CD4-positive, alpha-beta T cell treated with Interleukin-4 for 4 hours (primary cell): ENCODE measurements at regions not wholly inside any gene's neighbourhood (a gene's known extent, or its start where the extent isn't known, plus 50 kb on each side); places are given as distances from the start of the nearest gene placed in this dataset.

Experiments
- DNase-seq: peaks from one replicate; pipeline ENCODE4 v3.0.0-alpha.2; 2020

DNA sequence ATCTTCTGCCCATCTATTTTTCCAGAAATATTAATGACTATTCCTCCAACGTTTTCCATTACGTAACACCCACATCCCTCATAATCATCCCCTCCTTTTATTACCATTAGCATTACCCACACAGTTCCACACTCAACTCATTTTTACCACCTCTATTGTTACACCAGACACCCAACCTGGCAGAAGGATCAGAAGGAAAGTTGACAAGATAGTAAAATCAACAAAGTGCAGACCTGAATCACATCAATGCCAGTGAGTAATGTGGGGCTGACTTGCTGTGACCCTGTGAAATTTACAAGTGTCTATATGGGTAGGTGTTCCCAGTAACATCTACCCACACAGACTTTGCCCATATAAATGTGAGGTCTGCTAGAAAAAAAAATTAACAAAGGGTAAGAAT, 568.2 kb downstream of the MAFB start:
- DNase-seq, result no peak

DNA sequence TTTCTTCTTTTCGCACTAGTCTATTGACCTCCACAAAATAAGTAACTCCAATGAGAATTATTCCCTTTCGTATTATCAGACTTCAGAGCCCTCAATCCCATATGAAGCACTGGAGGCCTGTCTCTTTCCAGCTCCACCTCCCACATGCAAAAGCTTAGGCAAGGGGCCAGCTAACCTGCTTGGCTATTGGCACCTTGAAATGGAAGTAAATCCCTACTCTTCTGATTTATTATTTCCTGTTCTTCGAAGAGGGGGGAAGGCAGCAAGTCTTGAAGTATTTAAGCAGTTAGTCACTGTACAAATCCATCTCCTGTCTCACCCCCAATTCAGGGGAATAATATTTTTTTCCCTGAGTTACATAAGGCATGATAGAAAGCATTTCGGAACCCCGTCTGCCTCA, 577.8 kb downstream of the MAFB start:
- DNase-seq, result no peak

DNA sequence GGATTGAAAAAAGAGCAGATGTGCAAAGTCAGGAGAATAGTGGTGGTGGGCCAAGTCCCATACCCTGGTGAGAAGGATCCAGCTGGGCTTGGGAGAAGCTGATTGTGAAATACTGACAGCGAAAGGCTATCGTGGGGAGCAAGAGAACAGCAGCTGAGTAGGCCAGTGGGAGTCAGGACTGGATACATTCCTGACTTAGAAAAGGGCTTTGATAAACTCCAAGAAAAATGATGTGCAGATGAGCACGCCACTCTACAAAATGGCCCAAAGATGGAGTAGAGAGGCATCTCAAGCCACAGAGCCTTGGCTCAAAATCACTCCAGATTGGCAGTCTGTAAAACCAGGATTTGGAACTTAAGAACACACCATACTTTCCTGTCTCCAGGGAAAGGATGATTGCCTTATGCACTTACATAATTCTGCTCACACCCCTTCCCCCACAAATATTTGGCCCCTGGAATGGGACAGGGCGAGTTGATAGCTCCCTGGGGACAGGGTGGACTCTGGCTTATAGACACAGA, 578.7 kb downstream of the MAFB start:
- no peak for DNase-seq

DNA sequence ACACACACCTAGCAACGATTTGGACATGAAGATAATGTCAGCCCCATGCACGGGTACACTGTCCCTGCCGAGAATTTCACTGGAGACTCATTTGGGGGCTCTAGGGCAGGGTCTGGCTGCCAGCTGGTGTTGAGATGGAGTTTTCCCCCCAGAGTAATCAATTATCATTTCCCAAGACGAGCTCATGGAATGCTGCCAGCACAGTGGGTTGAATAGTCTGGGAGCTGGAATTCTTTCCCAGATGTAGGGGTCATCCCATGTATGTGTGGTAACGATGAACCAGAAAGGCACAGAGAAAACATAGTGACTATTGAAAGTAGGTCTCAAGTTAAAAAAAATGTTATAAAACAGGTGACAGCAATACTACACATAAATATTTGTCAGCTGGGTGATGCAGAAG, 579.9 kb downstream of the MAFB start:
- no peak for DNase-seq

DNA sequence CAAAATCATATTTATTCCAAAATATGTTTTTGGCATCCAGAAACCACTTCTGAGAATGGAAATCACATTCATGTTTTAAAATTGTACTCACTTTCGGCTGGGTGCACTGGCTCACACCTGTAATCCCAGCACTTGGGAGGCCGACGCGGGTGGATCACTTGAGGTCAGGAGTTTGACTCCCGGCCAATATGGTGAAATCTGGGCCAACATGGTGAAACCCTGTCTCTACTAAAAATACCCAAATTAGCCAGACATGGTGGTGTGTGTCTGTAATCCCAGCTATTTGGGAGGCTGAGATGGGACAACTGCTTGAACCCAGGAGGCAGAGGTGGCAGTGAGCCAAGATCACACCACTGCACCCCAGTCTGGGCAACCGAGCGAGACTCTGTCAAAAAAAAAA, 580.7 kb downstream of the MAFB start:
- no peak for DNase-seq

DNA sequence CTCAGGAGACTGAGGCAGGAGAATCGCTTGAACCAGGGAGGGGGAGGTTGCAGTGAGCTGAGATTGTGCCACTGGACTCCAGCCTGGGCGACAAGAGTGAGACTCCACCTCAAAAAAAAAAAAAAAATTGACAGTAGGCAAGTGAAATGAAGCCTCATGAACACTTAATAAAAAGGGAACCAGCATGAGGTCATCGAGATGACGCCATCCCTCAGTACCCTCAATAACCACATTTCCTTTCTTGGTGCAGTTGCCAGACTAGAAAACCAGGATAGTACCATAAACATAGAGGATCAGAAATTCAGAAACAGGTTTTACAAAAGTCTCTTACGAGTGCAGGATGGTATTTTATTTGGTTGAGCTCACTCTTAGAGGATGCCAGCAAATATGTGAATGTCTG, 584.1 kb downstream of the MAFB start:
- DNase-seq, result no peak

DNA sequence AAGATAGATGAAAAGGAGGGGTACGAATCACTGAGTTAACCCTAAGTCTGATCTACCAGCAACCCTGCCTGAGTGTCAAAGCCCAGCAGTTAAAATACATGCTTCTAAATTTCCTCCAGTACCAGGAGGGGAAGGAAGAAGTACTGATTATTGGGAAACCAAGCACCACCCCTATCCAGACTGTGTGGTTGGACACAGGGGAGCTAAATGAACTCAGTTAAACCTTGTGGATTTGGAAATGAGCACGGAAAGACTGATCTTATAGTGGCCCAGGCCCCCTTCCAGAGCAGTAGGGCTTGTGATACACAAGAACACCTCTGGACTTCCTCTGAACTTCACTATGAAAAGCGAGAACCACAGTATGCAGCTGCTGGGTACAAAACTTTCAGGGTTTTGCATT, 585.6 kb downstream of the MAFB start:
- DNase-seq, result no peak

DNA sequence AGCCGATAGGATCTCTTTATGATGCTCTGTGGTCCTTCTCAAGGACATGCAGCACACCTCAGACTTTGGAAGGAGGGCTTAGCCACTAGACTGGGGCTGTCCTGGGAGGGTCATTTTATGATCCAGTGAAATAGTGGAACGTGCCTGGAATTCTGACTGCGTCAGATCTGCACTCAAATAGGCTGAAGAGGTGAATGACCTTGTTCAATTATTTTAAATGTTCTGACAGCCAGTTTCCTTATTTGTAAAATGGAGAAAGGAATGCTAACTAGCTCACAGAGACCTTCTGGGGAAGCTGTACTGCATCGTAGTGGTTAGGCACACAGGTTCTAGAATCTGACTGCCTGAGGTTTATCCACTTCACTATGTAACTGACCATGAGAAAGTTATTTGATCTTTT, 587.5 kb downstream of the MAFB start:
- no peak for DNase-seq

DNA sequence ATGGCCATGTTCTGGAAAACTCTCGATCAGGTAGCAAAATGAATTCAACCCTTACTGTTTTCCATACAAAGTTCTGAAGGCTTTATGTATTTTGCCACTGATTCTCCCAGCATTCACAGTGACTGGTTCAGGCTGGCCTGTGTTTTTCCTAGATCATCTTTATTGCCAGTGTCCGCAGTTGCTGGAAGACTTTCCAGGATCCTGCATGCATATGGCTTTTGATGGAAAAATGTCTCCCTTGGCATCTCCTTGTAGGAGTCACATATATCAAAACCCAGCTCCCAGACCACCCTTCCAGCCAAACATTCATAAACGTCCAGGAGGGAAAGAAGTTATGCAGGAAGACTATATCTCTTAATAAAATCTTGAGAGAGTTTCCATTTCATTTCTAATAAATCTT, 588.8 kb downstream of the MAFB start:
- no peak for DNase-seq

DNA sequence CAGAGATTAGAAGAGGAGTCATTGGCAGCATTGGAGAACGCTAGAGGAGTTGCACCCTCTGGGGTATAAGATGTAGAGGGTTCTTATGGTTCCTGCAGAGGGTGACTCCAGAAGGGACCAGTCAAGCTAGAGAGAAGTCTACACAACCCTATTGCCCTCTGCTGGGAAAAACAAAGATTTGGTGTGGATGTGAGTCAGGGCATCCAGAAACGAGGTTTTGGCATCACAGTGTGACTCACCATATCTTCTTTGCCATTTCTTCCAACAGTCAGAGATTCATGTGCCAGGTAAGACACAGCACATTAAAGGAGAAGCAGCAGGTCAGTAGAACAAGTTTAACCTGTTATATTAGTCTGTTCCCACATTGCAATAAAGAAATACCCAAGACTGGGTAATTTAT, 598.8 kb downstream of the MAFB start:
- DNase-seq, result no peak

DNA sequence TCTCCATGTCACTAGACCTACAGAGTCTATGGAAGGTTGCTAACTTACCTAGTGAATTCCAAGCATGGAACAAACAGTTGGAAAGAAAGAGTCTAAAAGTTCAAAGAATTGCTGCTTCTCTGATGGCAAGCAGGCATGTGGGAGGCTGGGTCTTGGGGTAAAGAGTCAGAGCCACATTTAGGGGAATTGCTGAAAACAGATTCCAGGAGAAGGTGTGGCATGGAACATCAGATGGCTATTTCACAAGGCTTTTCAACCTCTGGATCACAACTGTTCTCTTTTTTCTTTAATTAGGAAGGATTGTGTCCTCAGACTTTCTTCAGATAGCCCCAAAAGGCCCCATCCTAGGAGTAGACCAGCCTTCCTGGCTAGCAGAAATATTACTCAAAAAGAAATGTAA, 601.5 kb downstream of the MAFB start:
- DNase-seq, result no peak

DNA sequence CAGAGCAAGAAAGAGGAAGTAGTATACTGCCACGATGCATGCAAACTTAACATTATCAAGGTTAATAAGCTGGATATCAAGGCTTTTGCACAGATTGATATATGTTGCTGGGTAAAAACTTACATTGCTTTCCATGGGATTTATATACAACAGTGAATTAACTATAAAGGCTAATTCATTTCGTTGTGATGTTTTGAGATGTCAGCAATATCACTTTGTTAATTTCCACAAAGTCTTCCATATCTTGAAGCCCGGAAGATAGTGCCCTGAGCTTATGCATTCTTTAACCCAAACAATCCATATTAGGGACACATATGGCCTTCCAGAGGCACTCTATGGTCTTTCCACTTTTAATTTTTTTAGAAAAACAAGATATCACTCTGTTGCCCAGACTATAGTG, 603.5 kb downstream of the MAFB start:
- no peak for DNase-seq

DNA sequence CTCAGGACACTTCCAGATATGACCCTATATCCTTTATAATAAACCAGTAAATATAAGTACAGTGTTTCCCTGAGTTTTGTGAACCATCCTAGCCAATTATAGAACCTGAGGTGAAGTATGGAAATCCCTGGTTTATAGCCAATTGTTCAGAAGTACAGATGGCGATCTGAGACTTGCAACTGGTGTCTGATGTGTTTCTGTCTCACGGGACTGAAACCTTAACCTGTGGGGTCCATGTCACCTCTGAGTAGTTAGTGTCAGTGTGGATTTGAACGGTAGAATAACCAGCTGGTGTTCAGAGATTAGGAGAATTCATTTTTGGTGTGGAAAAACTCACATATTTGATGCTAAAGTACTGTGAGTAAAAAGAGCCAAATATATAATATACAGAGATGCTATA, 606.6 kb downstream of the MAFB start:
- no peak for DNase-seq

DNA sequence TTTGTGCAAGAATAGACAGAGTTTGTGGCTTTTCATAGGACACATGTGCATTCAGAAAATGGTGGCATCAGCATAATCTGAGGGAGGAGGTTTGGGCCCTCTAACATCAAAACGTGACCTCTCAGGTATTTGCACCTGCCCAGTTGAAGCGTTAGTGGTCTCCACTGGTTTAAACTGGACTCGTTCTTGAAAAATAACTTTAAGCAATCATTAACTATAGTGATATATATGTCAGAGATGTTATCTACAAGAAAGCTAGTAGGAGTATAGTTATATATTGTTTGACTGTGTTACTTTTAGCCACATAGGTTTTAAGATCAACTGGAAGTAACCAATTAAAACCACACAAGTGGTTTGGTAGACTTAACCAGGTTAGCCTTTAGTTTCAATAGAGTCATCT, 607.4 kb downstream of the MAFB start:
- DNase-seq, result no peak

DNA sequence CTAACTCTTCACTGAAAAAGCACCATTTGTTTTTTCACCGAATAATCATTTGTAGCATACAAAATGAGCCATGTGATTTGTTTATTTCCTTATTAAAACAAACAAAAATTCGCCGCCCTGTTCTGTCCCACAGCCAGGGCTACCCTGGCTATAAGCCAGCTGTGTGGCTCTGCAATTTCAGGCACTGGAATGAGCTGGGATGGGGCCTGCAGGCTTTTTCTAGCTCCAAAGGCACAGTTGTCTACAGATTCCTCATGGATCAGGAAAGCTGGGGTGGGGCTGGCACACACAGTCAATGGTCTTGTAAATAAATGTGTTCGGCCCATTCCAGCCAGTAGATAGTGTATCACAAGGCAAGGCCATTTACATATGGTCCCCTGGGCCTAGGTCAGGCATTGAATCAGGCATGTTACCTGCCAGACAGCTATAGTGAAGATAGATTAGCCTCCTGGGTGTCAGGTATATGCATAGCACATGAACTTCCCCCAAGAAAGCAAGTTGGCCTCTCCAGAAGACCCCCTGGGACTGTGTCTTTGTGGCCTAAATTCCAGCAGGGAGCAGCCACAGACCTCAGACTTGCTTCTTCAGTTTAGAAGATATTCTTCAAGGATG, 608.9 kb downstream of the MAFB start:
- DNase-seq, result no peak

DNA sequence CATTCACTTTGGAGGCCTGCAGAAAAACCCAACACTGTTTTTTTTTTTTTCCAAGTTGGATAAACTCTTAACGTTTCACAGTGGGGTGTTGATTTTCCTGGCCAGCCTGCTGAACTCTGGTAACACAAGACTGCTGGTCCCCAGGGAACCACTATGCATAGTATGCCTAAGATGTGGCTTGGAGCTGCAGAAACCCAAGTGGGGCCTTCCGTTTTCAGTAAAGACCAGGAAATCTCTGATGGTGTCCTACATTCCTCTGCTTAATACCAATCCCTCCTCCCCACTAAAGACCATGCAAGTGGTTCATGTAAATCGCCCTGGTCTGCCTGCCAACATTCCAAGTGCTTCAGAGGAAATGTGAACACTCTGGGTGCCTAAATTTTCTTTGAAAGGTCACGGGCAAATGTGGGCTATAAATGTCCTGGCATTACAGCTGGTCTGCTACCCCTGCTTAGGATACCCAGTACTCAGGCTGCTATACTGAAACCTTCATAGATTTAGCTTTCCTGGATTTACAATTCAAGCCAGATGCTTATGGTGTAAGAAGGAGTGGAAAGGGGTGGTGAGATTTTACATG, 615.4 kb downstream of the MAFB start:
- no peak for DNase-seq

DNA sequence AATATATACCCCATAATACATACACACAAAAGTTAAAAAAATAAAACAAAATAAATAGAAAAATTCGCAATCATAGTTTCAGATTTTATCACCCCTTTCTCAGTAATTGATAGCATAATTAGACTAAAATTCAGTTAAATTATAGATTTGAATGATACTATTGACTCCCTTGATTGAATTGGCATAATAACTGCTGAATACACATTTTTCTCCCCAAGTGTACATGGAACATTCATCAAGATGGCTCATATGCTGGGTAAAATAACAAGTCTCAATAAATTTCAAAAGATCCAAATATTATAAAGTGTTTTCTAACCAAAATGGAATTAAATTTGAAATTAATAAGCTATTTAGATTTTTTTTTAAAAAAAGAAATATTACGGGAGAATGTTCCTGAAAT, 616.1 kb downstream of the MAFB start:
- DNase-seq, result no peak

DNA sequence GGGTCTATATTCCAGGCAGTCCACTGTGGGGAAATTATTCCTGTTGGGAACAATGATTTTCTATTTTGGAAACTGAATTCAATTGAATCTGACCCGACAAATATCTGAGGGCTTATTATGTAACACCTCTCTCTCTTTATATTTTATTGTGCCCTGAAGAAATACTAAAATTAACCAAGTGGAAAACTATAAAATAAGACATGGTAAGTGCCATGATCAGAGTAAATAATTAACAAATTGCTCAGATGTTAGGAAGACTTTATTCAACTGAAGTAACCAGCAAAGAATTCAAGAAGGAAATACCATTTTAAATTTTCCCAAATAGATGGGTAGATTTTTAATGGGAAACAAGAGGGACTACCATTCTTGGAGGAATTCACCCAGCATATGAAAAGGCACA, 632.9 kb downstream of the MAFB start:
- DNase-seq, result no peak

DNA sequence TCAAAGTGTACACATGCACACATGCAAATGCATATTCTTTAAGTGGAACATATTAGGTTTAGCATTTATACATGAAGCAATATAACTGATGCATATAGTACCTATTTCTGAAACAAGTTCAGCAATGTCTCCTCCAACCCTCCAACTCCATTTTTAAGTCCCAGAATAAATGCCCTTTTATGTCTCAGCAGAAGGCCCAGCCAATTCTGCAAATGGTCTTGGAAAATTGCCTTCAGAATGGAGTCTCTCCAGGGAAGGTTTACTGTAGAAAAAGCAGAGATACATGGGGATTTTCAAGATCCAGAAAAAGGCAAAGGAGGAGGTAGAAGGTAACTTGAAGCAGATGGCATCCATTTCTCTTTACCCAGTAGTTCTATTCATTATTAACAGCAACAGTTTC, 633.3 kb downstream of the MAFB start:
- DNase-seq, result no peak

DNA sequence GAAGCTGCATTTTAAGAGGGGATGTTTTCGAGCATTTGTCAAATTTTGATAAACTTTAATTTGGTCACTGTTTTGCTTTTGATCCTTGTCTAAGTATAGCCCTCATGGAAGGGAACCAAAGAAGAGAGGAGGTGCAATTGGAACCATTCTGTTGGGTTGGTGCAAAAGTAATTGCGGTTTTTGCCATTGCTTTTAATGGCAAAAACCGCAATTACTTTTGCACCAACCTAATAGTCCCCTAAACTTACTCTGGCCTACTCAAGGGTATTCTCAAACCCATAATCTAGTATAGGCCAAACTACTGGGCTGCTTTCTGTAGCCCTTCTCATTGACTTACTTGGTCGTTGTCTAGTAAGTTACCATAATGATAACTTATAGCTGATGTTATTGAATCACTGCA, 634.7 kb downstream of the MAFB start:
- no peak for DNase-seq

DNA sequence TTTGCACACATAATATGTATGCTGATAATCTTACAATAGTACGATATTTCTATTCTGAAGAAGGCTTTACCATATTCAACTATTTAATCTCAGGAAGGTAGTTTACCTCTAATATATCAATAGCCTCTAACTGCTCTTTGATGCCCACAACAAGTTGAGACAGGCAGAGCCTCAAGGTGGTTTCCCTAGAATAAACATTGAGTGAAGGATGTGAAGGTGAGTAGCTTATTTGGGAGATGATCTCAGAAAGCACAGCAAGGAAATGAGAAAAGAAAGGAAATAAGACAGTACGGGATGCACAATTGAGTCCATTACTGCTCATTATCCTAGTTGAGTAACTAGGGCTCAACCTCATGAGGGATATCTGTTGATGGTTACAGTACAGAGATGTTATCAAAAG, 638.4 kb downstream of the MAFB start:
- no peak for DNase-seq

DNA sequence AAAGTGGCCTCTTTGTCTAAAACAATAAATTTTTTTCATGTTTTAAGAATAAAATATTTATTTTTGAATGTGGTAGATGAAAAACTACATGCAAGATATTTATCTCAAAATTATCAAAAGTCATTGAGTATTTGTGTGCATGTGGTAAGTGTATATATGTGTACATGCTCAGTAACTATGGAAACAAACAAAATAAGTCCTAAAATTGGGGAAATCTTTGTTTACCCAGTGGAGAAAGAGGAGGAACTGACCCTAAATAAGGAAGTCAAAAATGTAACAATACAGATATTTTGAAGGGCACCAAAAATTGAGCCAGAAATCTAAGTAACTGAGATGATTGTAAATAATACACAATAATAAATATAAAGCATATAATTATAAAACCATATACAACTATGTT, 639.2 kb downstream of the MAFB start:
- no peak for DNase-seq

DNA sequence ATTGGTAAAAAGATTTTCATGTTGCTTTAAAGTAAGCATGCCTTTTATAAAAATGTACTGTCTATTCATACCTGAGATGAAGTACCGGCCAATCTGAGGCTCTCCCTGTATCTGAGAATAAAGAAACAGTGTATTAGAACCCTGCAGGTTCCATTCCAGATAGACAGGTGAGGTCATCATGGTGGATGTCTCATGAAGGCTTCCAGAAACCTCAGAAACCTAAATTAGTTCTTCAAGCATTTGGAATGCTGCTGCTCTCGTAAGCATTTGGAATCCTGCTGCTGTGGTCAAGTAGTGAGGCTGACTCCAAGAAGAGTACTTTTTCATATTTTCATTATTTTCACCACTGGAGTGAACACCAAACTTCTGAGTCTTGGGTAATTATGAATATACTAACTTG, 642.3 kb downstream of the MAFB start:
- no peak for DNase-seq

DNA sequence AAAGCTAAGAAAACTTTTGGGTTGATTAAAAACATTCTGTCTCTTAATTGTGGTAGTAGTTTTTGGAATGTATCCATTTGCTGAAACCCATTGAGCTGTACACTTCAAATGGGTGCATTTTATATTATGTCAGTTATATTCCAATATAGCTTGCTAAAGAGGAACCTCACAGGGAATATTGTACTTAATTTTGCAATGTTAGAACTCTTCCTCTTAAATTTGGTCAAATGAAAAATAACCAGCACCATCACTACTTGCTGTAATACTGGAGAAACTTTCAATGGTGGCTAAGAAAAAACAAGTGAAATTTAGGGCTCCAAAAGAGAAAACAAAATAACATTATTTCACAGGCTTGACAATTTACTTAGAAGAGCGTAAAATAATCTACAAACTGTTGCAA, 651.5 kb downstream of the MAFB start:
- DNase-seq, result no peak

DNA sequence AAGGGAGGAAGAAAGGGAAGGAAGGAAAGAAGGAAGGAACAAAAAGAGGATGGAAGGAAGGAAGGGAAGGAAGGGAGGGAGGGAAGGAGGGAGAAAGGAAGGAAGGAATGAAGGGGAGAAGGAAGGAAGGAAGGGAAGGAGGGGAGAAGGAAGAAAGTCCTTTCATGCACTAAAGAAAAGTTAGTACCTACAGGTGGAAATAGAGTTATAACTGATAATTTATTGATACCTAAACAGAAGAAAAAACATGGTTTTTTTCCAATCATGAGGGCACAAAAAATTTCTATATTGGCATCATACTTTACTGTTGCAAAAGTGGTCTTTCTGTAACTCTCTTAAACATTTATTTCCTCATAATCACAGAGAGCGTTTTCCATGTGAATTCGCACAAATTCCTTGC, 659.4 kb downstream of the MAFB start:
- DNase-seq, result no peak
